CD4-positive, alpha-beta T cell treated with Interferon gamma for 1 hour (primary cell): ENCODE measurements at regions not wholly inside any gene's neighbourhood (a gene's known extent, or its start where the extent isn't known, plus 50 kb on each side); places are given as distances from the start of the nearest gene placed in this dataset.
A peak's percentile ranks its signal among the peaks of the same experiment; 100 is the strongest.
"Not testable (repeated sequence)": the region's sequence is repeated elsewhere in the genome, so short reads cannot be mapped to it uniquely, and the experiment has no call there.

Experiments
- DNase-seq: peaks from one replicate; pipeline ENCODE4 v3.0.0-alpha.2; 2020

DNA sequence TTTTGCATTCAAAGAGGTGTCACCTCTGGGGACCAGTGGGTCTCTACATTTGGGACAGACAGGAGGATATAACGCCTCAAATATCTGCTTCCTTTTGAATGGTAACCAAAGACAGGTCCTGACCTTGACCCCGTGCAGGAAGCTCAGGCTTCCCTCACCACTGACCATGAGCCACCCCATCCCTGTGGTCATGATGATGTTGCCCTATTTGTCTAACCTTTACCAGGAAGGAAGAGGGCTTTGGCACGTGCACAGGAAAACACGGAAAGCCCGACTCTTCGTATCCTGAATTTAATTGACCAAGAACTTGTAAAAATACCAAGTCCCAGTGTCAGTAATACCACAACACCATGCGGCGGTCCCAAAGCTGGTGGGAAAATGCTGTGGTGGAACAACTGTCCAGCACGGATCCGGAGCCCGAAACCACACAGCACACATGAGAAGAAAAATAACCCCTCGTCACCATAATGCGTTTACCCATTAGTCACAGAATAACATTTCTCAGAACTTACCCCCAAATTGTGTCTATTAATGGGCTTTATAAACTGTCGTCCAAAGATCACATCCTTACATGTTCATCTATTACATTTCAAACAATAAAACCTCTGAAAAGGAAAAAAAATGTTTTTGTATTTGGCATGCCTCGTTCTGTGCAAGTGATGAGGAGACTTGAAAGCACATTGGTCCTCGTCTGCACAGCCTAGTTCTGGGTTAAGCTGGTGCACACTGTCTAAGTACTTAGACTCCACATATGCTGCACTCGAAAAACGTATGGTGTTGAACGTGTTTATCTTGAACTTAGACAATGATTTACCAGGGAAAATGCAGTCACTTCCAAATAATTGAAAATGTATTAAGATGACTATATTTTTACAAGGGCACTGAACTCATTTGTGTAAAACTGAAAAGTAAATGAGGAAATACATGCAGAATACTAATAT lies 118.9 kb upstream of the IGF1R start:
- DNase-seq = no peak

DNA sequence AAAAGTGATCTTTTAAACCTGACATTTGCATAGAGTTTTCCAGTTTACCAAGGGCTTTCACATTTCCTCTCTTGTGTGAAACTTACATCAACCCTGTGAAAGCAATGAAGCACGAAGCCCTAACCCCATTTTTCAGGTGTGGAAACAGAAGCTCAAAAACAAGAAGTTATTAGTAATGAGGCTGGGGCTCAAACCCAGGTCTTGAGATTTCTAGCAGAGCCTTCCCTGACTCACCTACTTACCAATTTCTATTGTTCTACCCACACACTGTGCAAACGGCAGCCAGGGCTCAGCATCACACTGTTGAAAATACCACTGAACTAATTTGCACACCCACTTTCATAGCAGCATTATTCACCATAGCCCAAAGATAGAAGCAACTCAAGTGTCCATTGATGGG lies 117.8 kb upstream of the IGF1R start:
- no peak for DNase-seq

DNA sequence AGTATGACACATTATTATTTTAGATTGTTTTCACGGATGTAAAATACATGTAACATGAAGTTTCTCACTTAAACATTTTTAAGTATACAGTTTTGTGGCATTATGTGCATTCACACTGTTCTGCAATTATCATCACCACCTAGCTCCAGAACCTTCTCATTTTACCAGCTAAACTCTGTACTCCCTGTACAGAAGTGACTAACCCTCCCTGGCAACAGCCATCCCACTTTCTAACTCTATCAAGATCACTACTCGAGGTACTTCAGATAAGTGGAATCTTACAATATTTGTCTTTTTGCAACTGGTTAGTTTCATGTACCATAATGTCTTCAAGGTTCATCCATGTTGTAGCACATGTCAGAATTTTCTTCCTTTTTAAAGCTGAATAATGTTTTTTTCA lies 116.3 kb upstream of the IGF1R start:
- DNase-seq = no peak

DNA sequence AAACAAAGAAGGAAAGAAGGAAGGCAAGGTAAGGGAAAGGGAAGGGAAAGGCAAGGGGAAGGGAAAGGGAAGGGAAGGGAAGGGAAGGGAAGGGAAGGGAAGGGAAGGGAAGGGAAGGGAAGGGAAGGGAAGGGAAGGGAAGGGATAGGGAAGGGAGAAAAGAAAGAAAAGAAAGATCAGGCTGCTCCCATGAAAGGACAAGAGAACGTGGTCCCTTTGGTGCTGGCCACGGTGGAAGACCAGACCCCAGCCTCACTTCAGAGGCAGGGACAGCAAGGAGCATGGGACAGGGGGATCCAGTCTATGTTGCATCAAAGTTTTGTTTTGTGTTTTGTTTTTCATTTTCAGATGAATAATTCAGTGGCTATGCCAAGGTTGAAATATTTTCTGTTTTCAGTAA lies 111.4 kb upstream of the IGF1R start:
- DNase-seq = no peak

DNA sequence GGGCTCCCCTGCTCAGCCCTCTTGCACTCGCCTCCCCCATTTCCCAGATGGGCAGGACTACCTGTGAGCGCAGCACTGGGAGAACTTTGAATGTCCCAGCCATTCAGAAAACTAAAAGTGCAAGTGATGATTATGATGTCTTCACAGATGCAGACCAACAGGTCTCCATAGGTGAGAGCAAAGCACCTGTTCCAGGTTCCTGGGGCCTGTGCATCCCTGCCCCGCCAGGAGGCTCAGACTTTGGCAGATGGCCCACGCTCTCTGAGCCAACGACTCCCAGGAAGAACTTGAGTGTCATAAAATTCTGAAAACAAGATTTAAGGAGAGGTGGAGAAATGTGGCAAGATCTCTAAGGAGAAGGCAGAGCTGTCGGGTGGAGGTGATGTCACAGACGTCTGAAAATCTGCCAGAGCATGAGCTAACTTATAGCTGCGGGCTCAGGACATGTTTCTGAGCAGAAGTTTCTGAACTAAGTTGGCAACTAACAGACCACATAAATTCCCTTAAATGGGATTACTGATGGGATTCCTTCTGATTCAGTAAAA lies 110.8 kb upstream of the IGF1R start:
- DNase-seq = no peak

DNA sequence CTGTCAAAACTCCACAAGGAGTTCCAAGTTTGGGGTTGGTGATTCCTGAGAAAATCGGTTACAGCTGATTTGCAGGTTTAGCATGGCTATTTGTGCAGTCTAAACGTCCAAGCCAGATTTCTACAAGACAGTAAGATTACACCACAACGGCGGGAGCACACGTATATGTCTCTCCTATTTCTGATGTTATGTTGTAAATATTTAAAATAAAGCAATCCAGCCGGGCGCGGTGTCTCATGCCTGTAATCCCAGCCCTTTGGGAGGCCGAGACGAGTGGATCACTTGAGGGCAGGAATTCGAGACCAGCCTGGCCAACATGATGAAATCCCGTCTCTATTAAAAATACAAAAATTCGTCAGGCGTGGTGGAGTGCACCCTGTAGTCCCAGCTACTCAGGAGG lies 106.8 kb upstream of the IGF1R start:
- DNase-seq = no peak

DNA sequence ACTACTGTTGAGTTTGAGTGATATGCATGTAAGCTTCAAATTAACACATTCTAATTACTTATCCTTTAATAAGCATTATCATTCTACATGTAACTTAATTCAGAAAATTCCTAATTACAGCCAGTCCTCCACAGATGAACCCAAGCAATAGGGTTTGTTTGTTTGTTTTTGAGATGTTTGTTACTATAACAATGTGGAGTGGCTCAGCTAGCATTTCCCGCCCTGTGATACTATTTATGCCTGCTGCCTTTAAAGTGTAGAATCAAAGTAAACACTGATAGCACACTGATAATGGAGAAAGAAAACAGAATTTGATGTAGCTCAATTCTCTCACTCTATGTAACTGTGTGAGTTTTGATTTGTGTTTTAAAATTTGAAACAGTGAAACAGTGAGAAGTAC lies 105.1 kb upstream of the IGF1R start:
- DNase-seq = no peak

DNA sequence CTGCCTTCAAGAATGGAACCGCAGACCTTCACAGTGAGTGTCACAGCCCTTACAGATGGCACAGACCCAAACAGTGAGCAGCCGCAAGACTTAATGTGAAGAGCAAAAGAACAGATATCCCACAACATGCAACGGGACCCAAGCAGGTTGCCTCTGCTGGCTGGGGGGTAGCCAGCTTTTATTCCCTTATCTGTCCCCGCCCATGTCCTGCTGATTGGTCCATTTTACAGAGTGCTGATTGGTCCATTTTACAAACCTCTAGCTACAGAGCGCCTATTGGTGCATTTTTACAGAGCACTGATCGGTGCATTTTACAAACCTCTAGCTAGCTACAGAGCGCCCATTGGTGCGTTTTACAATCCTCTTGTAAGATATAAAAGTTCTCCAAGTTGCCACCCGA lies 102.0 kb upstream of the IGF1R start:
- DNase-seq = no peak

DNA sequence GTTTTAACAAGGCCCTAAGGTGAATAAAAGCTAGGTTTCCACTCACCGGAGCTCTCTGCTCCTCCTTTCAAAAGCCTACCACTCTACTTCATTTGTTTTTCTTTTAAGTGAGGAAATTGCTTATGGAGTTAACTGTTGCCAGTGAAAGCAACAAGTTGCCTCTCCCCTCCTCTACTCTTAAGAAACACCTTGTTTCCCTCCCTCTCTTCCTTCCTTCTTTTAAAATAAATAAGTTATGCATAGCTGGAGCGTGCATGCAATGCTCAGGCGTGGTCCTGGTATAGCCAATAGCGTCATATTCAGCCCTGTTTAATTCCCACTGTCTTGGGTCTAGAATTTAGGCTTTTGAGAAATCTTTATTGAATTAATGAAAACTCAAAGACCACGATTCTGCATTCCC lies 101.1 kb upstream of the IGF1R start:
- DNase-seq = no peak

DNA sequence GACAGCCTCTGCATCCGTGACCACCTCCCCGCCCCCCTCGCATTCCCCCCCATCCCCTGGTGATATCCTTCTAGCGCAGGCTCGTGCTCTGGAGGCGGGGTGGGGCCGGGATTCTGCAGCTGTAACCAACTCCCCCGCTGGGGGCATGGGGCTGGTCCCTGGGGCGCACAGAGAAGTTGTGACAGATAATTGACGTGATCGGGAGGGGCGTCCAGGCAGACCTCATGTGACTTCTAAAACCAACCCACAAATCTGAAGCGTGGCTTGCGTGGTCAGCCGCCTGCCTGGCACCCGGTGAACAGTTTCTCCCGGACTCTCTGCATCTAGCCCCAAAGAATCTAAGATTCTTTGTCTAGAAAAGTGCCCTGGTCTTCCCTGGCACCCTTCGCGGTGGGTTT lies 100.6 kb upstream of the IGF1R start:
- peak; percentile 4 for DNase-seq

DNA sequence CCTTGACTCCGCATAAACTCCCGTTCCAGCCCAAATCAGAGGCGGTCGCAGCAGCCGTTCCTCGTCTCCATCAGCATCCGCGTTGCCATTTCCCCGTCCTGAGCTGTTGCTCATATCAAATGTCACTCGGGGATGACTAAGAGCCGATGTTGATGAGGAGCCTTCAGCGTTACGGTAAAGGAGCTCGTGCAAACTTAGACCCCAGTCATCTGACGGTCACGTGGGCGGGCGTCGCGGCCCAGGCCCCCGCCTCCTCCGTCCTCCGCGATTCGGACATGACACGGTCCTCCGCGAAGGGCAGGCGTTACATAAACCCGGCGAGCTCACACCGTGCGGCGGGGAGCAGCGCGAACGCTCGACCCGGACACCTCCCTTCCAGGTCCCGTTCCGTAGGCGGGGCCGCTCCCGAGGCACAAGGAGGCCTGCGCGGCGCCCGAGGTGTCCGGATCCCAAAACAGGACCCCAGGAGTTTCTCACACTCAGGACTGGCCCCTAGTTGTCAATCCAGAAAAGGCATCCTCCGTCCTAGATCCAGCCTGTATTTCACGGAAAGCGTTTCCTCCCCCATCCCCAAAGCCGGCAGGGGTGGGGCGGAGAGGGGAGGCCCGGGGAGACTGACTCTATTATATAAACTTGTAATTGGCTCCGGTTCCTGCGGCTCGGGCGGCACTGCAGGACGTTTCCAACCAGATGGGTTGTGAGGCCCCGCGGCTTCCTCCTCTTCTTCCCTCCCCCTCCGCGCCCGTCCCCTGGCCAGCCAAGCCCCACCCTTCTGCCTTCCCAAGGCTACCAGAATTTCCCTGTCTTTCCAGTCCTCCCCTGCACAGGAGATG lies 100.0 kb upstream of the IGF1R start:
- DNase-seq = peak; percentile 27

DNA sequence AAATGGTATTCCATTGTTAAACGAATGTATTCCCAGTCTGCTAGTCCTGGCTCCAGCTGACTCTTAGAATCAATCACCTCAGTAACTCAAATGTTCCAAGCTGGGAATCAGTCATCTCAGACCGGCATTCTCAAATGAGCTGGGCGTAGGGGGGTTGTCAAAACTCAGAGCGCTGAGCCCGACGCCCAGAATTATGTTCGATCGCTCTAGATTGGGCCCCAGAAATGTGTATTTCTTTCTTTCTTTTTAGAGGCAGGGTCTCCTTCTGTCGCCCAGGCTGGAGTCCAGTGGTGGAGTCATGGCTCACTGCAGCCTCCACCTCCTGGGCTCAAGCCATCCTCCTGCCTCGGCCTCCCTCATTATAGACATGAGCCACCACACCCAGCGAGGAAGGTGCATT lies 99.3 kb upstream of the IGF1R start:
- DNase-seq = no peak

DNA sequence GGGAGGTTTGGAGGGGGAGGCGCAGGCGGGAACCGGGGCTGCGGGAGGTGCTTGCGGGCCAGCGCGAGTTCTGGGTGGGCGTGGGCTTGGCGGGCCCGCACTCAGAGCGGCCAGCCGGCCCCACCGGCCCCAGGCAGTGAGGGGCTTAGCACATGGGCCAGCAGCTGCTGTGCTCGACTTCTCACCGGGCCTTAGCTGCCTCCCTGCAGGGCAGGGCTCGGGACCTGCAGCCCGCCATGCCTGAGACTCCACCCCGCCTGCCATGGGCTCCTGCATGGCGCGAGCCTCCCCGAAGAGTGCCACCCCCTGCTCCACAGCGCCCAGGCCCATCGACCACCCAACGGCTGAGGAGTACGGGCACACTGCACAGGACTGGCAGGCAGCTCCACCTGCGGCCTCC lies 98.6 kb upstream of the IGF1R start:
- no peak for DNase-seq

DNA sequence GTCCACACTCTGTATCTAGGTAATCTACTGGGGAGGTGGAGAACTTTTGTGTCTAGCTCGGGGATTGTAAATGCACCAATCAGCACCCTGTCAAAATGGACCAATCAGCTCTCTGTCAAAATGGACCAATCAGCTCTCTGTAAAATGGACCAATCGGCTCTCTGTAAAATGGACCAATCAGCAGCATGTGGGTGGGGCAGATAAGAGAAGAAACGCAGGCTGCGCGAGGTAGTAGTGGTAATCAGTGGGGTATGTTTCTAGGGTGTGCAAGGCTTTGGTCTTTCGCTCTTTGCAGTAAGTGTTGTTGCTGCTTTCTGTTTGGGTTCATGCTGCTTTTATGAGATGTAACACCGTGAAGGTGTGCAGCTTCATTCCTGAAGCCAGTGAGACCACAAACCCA lies 98.0 kb upstream of the IGF1R start:
- not testable (repeated sequence) for DNase-seq

DNA sequence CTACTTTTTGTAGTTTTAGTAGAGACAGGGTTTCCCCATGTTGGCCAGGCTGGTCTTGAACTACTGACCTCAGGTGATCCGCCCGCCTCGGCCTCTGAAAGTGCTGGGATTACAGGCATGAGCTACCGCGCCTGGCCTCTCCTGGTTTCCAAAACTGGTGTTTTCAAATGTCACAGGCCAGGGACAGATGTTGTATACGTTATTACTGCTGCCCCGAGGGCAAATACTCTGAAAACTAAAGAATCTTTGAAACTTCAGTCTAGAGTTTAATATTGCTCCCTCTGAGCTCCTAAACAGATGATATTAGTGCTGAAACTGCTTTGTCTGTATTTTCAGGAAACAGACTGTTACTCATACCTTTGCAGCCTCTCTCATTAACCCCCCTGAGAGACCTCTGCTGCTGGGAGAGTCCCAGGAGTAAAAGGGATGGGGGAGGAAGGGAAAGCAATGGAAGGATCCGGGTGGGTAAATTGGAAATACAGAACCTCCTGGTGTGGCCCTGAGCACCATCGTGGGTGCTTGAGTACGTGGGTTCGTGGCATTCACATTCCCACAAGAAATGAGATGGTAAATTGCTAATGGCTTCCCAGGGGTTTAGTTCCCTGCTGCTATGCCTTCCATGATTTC lies 96.3 kb upstream of the IGF1R start:
- DNase-seq = no peak

DNA sequence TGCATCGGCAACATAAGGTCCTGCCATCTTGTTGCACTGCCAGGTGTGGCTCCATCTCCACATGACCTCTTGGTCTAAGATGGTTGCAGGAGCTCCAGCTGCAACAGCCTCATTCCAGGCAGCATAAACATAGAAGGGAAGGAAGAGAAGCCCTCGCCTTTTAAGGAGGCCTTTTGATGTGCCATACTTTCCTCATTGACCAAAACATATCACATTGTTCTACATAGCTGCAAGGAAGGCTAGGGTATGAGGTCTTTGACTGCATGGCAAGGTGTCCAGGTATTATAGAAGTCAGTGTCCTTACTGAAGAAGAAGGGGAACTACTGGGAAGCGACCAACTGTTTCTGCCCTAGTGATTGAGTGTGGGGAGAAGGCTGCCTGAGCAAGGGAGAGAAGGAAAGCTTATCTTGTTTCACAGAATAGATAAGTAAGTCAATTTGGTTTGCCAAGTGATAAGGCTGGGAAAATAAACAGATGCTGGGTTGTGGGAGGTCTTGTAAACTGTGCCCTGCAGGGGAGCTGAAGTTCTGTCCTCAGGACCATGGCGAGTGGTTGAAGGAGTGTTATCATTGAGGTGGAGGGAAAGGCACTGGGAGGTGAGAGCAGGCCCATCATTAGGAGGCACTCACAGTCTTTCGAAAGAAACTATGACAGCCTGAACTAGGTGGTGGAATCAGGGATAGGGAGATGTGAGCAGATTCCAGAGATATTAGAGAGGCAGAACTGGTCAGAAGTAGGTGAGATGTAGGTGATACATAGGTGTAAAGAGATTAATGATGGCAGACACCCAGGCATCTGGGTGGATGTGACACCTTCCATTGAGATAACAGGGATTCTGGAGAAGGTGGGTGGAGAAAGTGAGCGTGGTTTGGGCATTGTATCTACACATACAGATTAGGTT lies 93.8 kb upstream of the IGF1R start:
- DNase-seq = no peak

DNA sequence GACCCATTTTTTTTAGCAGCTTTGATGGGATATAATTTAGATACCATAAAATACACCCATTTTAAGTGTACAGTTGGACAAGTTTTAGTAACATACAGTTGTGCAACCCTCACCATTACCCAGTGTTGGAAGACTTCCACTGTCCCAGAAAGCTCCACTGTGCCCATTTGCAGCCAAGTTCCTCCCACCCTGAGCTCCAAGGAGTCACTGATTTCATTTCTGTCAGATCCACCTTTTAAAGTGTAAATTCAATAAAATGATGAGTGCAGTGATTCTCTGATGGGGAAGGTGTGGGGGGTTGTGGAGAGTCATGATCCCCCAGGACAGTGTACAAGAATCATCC lies 93.2 kb upstream of the IGF1R start:
- no peak for DNase-seq

DNA sequence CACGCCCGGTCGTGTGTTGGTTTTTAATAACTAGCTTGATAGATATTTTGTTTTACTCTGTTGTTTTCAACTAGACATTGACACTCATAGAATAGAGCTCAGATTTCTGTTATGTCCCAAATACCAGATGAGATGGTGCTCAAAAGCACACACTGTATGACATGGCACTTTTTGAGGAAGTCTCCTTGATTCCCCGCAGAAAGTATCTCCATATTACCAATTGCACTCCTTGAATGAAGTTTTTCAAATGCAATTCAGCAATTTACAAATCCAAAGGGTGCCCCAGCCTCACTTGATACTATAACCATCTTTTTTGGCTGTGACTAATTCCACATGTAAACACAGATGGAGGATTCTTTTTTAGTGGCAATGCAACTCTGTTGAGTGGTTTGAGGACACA lies 92.0 kb upstream of the IGF1R start:
- DNase-seq = no peak

DNA sequence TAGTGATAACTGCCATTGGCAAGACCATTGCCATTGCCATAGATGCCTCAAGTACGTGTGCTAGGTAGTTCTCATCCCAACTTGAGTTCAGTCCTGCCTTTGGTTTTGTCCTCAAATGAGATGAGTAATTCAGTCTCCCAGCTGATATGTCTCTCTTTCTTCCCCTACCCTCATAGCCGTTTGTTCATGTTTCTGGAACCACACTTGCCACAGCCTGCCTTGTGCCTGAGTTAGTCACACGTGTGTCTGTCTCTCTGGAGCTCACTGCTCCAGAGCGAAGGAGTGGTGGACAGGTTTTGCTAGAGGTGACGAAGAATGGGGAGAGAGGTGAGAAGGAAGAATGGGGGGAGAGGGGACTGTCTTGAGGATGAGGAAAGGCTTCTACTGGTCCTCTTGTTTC lies 88.0 kb upstream of the IGF1R start:
- DNase-seq = no peak

DNA sequence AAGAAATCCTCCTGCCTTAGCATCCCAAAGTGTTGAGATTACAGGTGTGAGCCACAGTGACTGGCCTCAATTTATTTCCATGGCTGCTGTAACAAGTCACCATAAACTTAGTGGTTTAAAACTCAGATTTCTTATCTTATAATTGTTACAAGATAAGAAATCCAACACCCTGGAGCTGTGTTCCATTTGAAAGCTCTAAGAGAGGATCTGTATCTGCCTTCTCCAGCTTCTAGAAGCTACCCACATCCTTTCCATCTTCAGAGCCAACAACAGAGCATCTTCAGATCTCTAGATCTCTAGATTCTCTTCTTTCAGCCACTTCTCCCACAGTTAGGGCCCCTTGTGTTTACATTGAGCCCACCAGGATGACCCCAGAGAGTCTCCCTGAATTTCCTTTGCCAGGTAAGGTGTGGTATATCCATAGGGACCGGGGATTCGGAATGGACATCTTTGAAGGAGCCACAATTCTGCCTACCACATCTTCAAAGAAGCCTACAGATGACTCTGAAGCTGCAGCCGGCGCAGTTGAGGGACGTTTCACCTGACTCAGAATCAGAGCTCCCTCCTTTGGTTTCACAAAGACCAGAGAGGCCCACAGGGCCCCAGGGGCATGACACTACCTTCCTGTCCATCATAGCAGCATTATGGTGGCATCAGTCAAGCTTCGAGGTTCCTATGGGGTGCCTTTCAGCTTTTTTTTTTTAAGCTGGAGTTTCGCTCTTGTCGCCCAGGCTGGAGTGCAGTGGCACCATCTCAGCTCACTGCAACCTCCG lies 87.0 kb upstream of the IGF1R start:
- DNase-seq = no peak

DNA sequence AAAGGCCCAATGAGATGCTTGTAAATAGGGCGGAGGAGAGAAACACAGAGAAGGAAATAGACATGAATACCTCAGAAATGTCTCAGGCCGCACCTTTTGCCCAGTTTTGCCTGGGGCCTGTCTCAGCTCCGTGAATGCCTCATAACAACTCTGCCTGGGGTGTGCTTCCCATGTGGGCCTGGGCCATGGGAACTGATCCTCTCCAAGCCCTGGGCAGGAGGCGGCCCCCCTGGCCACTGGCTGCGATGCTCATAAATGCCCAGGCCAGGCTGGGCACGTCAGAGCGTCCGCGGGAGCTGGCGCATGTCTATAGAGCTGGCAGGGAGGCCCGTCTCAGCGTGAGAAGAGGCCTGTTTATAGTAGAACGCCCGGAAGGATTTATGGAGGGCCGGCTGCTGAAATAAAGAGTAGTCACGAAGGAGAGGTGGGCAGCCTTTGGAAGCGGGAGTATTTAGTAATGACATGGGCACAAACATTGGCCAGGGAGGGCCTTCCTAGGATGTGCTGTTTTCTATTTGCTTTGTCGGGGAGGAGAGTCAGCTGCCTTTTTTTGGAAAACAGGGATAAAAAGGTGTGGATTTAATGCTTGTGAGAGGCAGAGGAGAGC lies 85.9 kb upstream of the IGF1R start:
- DNase-seq = no peak
